ENCODE measurements at regions not wholly inside any gene's neighbourhood (a gene's known extent, or its start where the extent isn't known, plus 50 kb on each side); places are given as distances from the start of the nearest gene placed in this dataset.

GRCh38 chr15:35722501-35722900, 176.5 kb upstream of the DPH6 start:
- no peaks in the 10 kb centered on the region for H3K27me3 ChIP-seq (ENCODE audit: control insufficient read depth in 1 of 2, insufficient read depth in 2 of 2, low read length in 2 of 2)
- no peaks in the 10 kb centered on the region for H3K4me1 ChIP-seq (ENCODE audit: control insufficient read depth in 1 of 2, insufficient read depth in 2 of 2, low read length in 2 of 2)
- H3K4me3 ChIP-seq (ENCODE audit: low read depth in 1 of 2, low read length in 2 of 2): no peak overlapping the region
- H3K9me3 ChIP-seq (ENCODE audit: control insufficient read depth in 1 of 2, low read length in 2 of 2): no peaks in the 10 kb centered on the region
- H3K27ac ChIP-seq (ENCODE audit: low read depth, low read length): no peak overlapping the region
- H3K9ac ChIP-seq (ENCODE audit: low read depth in 1 of 2, low read length in 2 of 2): no peak overlapping the region
- H3K36me3 ChIP-seq (ENCODE audit: control insufficient read depth in 1 of 2, insufficient read depth in 2 of 2, low read length in 2 of 2): no peaks in the 10 kb centered on the region

GRCh38 chr15:35723120-35723847, 177.3 kb upstream of the DPH6 start:
- Histone ChIP-seq H3K27me3 (ENCODE audit: control insufficient read depth in 1 of 2, insufficient read depth in 2 of 2, low read length in 2 of 2) (no peaks in the 10 kb centered on the region), H3K9me3 (ENCODE audit: control insufficient read depth in 1 of 2, low read length in 2 of 2) (no peaks in the 10 kb centered on the region), H3K27ac (ENCODE audit: low read depth, low read length) (no peak overlapping the region), H3K9ac (ENCODE audit: low read depth in 1 of 2, low read length in 2 of 2) (no peak overlapping the region), H3K4me1 (ENCODE audit: control insufficient read depth in 1 of 2, insufficient read depth in 2 of 2, low read length in 2 of 2) (no peaks in the 10 kb centered on the region), H3K4me3 (ENCODE audit: low read depth in 1 of 2, low read length in 2 of 2) (no peak overlapping the region), H3K36me3 (ENCODE audit: control insufficient read depth in 1 of 2, insufficient read depth in 2 of 2, low read length in 2 of 2) (no peaks in the 10 kb centered on the region)

GRCh38 chr15:35723852-35724251, 177.9 kb upstream of the DPH6 start:
- no peaks in the 10 kb centered on the region for H3K9me3 ChIP-seq (ENCODE audit: control insufficient read depth in 1 of 2, low read length in 2 of 2)
- no peak overlapping the region for H3K9ac ChIP-seq (ENCODE audit: low read depth in 1 of 2, low read length in 2 of 2)
- no peak overlapping the region for H3K4me3 ChIP-seq (ENCODE audit: low read depth in 1 of 2, low read length in 2 of 2)
- no peaks in the 10 kb centered on the region for H3K36me3 ChIP-seq (ENCODE audit: control insufficient read depth in 1 of 2, insufficient read depth in 2 of 2, low read length in 2 of 2)
- no peaks in the 10 kb centered on the region for H3K4me1 ChIP-seq (ENCODE audit: control insufficient read depth in 1 of 2, insufficient read depth in 2 of 2, low read length in 2 of 2)
- no peak overlapping the region for H3K27ac ChIP-seq (ENCODE audit: low read depth, low read length)
- H3K27me3 ChIP-seq (ENCODE audit: control insufficient read depth in 1 of 2, insufficient read depth in 2 of 2, low read length in 2 of 2): no peaks in the 10 kb centered on the region

- Histone ChIP-seq H3K9ac (ENCODE audit: low read depth in 1 of 2, low read length in 2 of 2) (no peak overlapping the region), H3K4me1 (ENCODE audit: control insufficient read depth in 1 of 2, insufficient read depth in 2 of 2, low read length in 2 of 2) (no peaks in the 10 kb centered on the region), H3K36me3 (ENCODE audit: control insufficient read depth in 1 of 2, insufficient read depth in 2 of 2, low read length in 2 of 2) (no peaks in the 10 kb centered on the region), H3K27me3 (ENCODE audit: control insufficient read depth in 1 of 2, insufficient read depth in 2 of 2, low read length in 2 of 2) (no peaks in the 10 kb centered on the region), H3K9me3 (ENCODE audit: control insufficient read depth in 1 of 2, low read length in 2 of 2) (no peaks in the 10 kb centered on the region), H3K4me3 (ENCODE audit: low read depth in 1 of 2, low read length in 2 of 2) (no peak overlapping the region), H3K27ac (ENCODE audit: low read depth, low read length) (no peak overlapping the region)
Measured at GRCh38 chr15:35724626-35725025, 178.7 kb upstream of the DPH6 start.

- Histone ChIP-seq H3K4me1 (ENCODE audit: control insufficient read depth in 1 of 2, insufficient read depth in 2 of 2, low read length in 2 of 2) (no peaks in the 10 kb centered on the region), H3K4me3 (ENCODE audit: low read depth in 1 of 2, low read length in 2 of 2) (no peak overlapping the region), H3K27me3 (ENCODE audit: control insufficient read depth in 1 of 2, insufficient read depth in 2 of 2, low read length in 2 of 2) (no peaks in the 10 kb centered on the region), H3K9ac (ENCODE audit: low read depth in 1 of 2, low read length in 2 of 2) (no peak overlapping the region), H3K36me3 (ENCODE audit: control insufficient read depth in 1 of 2, insufficient read depth in 2 of 2, low read length in 2 of 2) (no peaks in the 10 kb centered on the region), H3K9me3 (ENCODE audit: control insufficient read depth in 1 of 2, low read length in 2 of 2) (no peaks in the 10 kb centered on the region), H3K27ac (ENCODE audit: low read depth, low read length) (no peak overlapping the region)
Measured at GRCh38 chr15:35725353-35725752, 179.4 kb upstream of the DPH6 start.

- H3K4me1 ChIP-seq (ENCODE audit: control insufficient read depth in 1 of 2, insufficient read depth in 2 of 2, low read length in 2 of 2): no peaks in the 10 kb centered on the region
- no peaks in the 10 kb centered on the region for H3K36me3 ChIP-seq (ENCODE audit: control insufficient read depth in 1 of 2, insufficient read depth in 2 of 2, low read length in 2 of 2)
- no peaks in the 10 kb centered on the region for H3K9me3 ChIP-seq (ENCODE audit: control insufficient read depth in 1 of 2, low read length in 2 of 2)
- H3K4me3 ChIP-seq (ENCODE audit: low read depth in 1 of 2, low read length in 2 of 2): no peak overlapping the region
- H3K27me3 ChIP-seq (ENCODE audit: control insufficient read depth in 1 of 2, insufficient read depth in 2 of 2, low read length in 2 of 2): no peaks in the 10 kb centered on the region
- H3K9ac ChIP-seq (ENCODE audit: low read depth in 1 of 2, low read length in 2 of 2): no peak overlapping the region
- no peak overlapping the region for H3K27ac ChIP-seq (ENCODE audit: low read depth, low read length)
Measured at GRCh38 chr15:35727627-35728026, 181.7 kb upstream of the DPH6 start.

GRCh38 chr15:35728219-35728940, 182.4 kb upstream of the DPH6 start:
- H3K9ac ChIP-seq (ENCODE audit: low read depth in 1 of 2, low read length in 2 of 2): no peak overlapping the region
- H3K4me1 ChIP-seq (ENCODE audit: control insufficient read depth in 1 of 2, insufficient read depth in 2 of 2, low read length in 2 of 2): no peaks in the 10 kb centered on the region
- H3K9me3 ChIP-seq (ENCODE audit: control insufficient read depth in 1 of 2, low read length in 2 of 2): no peaks in the 10 kb centered on the region
- H3K36me3 ChIP-seq (ENCODE audit: control insufficient read depth in 1 of 2, insufficient read depth in 2 of 2, low read length in 2 of 2): no peaks in the 10 kb centered on the region
- H3K27me3 ChIP-seq (ENCODE audit: control insufficient read depth in 1 of 2, insufficient read depth in 2 of 2, low read length in 2 of 2): no peaks in the 10 kb centered on the region
- no peak overlapping the region for H3K4me3 ChIP-seq (ENCODE audit: low read depth in 1 of 2, low read length in 2 of 2)
- no peak overlapping the region for H3K27ac ChIP-seq (ENCODE audit: low read depth, low read length)

- H3K27ac ChIP-seq (ENCODE audit: low read depth, low read length): no peak overlapping the region
- no peak overlapping the region for H3K4me3 ChIP-seq (ENCODE audit: low read depth in 1 of 2, low read length in 2 of 2)
- no peaks in the 10 kb centered on the region for H3K27me3 ChIP-seq (ENCODE audit: control insufficient read depth in 1 of 2, insufficient read depth in 2 of 2, low read length in 2 of 2)
- no peak overlapping the region for H3K9ac ChIP-seq (ENCODE audit: low read depth in 1 of 2, low read length in 2 of 2)
- no peaks in the 10 kb centered on the region for H3K9me3 ChIP-seq (ENCODE audit: control insufficient read depth in 1 of 2, low read length in 2 of 2)
- H3K36me3 ChIP-seq (ENCODE audit: control insufficient read depth in 1 of 2, insufficient read depth in 2 of 2, low read length in 2 of 2): no peaks in the 10 kb centered on the region
- H3K4me1 ChIP-seq (ENCODE audit: control insufficient read depth in 1 of 2, insufficient read depth in 2 of 2, low read length in 2 of 2): no peaks in the 10 kb centered on the region
Measured at GRCh38 chr15:35736150-35736549, 190.2 kb upstream of the DPH6 start.

GRCh38 chr15:35737441-35737840, 191.5 kb upstream of the DPH6 start:
- Histone ChIP-seq H3K4me1 (ENCODE audit: control insufficient read depth in 1 of 2, insufficient read depth in 2 of 2, low read length in 2 of 2) (no peaks in the 10 kb centered on the region), H3K27ac (ENCODE audit: low read depth, low read length) (no peak overlapping the region), H3K9ac (ENCODE audit: low read depth in 1 of 2, low read length in 2 of 2) (no peak overlapping the region), H3K36me3 (ENCODE audit: control insufficient read depth in 1 of 2, insufficient read depth in 2 of 2, low read length in 2 of 2) (no peaks in the 10 kb centered on the region), H3K27me3 (ENCODE audit: control insufficient read depth in 1 of 2, insufficient read depth in 2 of 2, low read length in 2 of 2) (no peaks in the 10 kb centered on the region), H3K9me3 (ENCODE audit: control insufficient read depth in 1 of 2, low read length in 2 of 2) (no peaks in the 10 kb centered on the region), H3K4me3 (ENCODE audit: low read depth in 1 of 2, low read length in 2 of 2) (no peak overlapping the region)

- Histone ChIP-seq H3K27me3 (ENCODE audit: control insufficient read depth in 1 of 2, insufficient read depth in 2 of 2, low read length in 2 of 2) (no peaks in the 10 kb centered on the region), H3K36me3 (ENCODE audit: control insufficient read depth in 1 of 2, insufficient read depth in 2 of 2, low read length in 2 of 2) (no peaks in the 10 kb centered on the region), H3K4me1 (ENCODE audit: control insufficient read depth in 1 of 2, insufficient read depth in 2 of 2, low read length in 2 of 2) (no peaks in the 10 kb centered on the region), H3K27ac (ENCODE audit: low read depth, low read length) (no peak overlapping the region), H3K9me3 (ENCODE audit: control insufficient read depth in 1 of 2, low read length in 2 of 2) (no peaks in the 10 kb centered on the region), H3K4me3 (ENCODE audit: low read depth in 1 of 2, low read length in 2 of 2) (no peak overlapping the region), H3K9ac (ENCODE audit: low read depth in 1 of 2, low read length in 2 of 2) (no peak overlapping the region)
Measured at GRCh38 chr15:35738370-35738769, 192.4 kb upstream of the DPH6 start.

All from duodenal mucosa (tissue), 2 donors.